GM18907 (cell line): ENCODE measurements at regions not wholly inside any gene's neighbourhood (a gene's known extent, or its start where the extent isn't known, plus 50 kb on each side); places are given as distances from the start of the nearest gene placed in this dataset.
"Not testable (repeated sequence)": the region's sequence is repeated elsewhere in the genome, so short reads cannot be mapped to it uniquely, and the experiment has no call there.

Experiments
- ATAC-seq: cut with Tn5 transposase; IDR thresholded peaks from one replicate; pipeline ENCODE4 v1.9.1; 2021; ENCODE audit warnings: mild to moderate bottlenecking, moderate library complexity; ENCODE audit not compliant: unreplicated experiment

DNA sequence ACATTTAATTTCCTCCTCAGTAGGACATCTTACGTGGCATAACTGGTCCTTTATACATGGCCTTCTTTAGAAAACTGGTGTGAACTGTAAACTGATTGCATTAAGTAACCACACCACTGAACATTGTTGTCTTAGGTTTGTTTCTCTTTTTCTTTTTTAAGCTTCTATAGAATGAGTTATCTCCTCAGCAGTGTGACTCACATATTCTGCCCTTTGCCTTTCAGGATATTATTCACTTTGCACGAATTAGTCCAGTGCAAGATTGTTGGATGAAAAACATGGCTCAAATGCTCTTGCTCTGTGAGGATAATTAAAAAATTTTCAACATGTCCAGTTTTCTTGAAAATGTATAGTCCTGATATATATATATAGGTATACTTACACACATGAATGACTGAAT, 147.6 kb downstream of the KBTBD8 start:
- no peak for ATAC-seq

DNA sequence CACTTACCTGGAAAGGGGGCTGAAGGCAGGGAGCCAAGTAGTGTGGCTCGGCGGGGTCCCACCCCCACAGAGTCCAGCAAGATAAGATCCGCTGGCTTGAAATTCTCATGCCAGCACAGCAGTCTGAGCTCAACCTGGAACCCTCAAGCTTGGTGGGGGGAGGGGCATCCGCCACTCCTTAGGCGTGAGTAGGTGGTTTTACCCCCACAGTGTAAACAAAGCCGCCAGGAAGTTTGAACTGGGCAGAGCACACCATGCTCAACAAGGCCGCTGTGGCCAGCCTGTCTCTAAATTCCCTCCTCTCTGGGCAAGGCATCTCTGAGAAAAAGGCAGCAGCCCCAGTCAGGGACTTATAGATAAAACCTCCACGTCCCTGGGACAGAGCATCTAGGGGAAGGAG, 156.3 kb downstream of the KBTBD8 start:
- no peak for ATAC-seq

DNA sequence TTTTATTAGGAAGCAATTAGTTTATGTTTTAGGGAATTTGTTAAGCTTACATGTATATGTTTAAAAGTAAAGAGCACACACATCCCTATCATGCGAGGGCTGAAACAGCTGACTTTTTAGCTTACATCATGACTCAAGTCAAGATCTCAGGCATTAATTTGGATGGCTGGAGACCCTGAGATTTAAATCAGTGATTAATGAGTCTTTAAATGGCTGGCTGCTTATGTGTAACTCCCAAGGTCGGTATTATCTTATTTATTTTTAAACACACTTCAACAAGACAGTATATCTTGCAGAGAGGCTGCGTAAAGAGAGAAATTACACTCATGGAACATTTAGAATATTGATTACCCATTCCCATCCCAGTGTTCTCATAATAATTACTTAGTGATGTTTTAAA, 169.4 kb downstream of the KBTBD8 start:
- ATAC-seq: no peak

DNA sequence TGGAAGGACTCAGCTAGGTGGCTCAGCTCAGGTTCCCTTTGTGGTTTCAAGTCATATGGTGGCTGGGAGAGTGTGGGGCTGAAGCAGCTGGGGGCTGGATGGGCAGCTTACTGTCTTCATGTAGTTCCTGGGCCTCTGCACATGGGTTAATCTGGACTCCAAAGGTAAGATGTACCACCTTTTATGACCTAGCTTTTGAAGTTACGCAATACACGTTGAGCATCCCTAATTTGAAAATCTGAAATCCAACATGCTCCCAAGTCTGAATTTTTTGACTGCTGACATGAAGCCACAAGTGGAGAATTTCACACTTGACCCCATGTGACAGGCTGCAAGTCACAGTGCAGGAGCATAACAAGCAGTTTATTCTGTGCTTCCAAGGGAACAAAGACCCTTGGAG, 173.7 kb downstream of the KBTBD8 start:
- no peak for ATAC-seq

DNA sequence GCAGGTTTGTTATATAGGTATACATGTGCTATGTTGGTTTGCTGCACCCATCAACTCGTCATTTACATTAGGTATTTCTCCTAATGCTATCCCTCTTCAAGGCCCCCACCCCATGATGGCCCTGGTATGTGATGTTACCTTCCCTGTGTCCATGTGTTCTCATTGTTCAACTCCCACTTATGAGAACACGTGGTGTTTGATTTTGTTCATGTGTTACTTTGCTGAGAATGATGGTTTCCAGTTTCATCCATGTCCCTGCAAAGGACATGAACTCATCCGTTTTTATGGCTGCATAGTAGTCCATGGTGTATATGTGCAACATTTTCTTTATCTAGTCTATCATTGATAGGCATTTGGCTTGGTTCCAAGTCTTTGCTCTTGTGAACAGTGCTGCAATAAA, 175.0 kb downstream of the KBTBD8 start:
- not testable (repeated sequence) for ATAC-seq

DNA sequence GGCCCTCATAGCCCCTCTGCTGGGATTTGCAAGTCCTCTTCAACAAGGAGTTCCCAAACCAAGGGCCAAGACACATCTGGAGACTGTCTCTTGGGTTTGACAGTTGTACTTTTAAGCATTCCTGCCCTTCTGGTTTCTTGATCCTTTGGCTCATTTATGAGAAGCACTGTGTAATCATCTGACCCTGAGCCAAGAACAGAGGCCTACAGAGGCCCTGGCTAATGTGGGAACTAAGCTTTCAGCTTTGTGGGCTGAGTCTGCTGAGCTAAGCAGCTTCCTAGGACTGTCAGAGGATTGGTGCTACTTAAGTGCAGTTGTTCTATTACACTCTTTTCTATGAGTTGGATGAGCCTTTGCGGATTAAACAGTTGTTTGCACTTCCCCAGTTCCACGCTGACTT, 178.3 kb downstream of the KBTBD8 start:
- no peak for ATAC-seq

DNA sequence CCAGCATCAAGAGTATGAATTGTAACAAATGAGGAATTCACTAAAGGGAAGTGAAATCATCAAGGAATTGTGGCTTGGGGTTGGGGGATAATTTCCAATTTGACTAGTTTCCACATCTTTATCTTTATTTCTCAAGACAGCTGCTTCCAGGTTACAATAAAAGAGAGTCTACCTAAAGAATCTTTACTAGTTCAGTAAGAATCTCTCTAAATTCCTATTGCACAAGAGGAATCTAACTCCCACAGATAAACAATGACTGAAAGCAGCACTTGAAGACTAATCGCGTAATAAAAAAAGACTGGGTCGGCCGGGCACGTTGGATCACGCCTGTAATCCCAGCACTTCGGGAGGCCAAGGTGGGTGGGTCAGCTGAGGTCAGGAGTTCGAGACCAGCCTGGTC, 194.4 kb downstream of the KBTBD8 start:
- no peak for ATAC-seq

DNA sequence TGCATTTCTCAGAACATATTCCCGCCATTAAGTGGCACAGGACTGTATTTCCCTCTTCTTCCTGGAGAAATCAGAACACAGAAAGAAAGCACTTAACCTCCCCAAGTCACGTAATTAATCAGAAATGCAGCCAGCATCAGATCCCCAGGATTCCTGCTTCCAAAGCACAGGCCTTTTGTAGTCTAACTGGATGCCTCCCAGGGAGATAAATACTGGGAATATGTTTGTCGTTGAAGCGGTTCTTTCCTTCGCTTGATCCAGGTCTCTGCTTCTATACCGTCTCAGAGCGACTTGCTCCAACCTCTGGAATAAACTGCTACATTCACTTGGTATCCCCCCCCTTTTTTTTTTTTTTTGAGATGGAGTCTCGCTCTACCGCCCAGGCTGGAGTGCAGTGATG, 198.6 kb downstream of the KBTBD8 start:
- no peak for ATAC-seq

DNA sequence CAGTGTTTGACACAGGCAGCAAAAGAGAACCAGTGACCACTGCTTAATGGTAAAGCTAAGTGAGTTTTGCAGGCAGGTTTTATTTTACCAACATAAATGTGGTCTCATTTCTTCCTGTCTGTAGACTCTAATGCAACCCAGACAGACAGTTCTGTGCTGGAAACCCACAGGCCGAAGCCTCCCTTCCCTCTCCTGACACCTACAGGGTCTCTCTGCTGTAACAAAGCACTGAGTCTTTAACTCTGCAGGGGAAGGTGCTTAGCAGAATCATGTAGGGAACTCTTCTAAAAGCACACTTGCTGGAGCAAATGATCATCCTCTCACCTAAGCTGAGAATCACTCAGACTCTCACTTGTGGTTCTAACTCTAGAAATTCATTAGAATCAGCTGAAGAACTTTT, 200.3 kb downstream of the KBTBD8 start:
- no peak for ATAC-seq

DNA sequence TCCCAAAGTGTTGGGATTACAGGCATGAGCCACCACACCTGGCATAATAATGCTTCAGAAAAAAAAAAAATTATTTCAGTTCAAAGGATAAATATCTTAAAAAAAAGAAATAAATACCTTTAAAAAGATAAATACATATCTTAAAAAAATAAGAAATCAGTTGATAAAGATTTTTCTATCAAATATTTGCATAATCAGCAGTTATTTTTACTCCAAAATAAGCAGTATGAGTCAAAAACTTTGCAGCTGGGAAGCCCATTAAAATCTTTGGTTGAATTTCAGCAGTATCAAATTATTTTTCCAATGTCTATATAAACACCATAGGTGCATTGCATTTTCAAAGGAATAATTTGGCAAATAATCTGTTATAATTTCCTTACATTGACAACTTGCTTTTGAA, 202.5 kb downstream of the KBTBD8 start:
- no peak for ATAC-seq

DNA sequence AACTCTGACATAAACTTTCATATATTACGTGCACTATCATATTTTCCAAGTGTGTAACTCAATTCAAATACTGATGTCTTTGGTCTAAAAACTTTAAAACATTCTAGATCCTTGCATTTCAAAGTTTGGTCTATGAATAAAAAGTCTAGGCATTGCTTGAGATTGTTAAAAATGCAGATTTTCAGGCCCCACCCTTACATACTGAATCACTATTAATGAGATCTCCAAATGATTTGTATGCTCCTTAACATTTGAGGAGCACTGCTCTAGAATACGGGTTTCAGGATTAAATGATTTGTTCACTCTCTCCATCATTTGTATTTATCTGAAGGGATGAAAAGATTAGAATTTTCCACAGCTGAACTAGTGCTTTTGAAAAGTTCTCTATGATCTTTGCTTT, 202.9 kb downstream of the KBTBD8 start:
- ATAC-seq: no peak

DNA sequence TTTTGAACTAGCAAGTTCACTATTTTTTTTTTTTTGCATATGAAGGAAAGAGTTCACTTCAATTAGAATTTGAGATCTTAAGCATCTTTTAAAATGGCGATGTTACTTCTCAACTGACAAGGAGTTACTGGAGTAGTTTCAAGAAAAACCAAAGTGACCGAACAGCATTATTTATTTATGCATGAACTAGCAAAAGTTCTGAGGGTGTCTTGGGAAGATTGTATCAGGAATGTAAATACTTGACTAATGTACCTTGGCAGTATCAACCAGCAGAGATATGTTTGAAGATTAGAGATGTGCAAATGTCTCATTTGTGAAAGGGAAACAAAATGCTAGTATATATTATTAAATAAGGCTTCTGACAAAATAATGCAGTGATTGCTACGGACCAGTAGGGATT, 203.9 kb downstream of the KBTBD8 start:
- no peak for ATAC-seq

DNA sequence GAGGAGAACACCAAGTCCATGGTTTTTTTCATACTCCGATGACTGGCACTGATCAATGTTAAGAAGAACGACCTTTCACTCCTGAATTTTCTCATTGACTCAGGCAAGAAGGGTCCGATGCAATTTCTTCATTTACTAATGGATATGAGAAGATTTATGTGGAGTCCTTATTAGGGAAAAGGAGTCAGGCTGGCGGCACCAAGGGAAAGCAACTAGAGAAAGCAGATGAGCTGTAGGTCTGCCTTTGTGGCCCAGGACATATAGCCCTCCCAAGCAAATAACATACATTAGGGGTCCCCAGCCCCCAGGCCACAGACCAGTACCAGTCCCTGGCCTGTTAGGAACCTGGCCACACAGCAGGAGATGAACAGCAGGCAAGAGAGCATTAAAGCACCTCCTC, 206.8 kb downstream of the KBTBD8 start:
- ATAC-seq: no peak

DNA sequence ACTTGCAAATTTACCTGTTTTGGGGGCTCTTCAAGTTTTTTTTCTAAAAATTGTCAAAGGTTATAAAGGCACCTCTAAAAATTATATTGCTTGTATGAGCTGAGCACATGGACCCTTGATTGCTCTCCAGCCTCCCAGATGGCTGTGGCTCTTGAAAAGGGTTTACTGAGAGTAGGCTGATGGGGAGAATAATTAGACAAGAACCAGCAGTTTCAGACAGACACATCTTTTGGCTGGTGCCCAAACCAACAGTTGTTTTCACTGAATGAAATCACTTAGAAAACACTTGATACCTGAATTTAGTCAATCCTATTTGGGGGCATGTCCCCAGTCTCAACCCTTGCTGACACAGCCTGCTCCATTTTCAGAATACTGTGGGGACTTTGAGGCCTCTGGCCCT, 217.6 kb downstream of the KBTBD8 start:
- no peak for ATAC-seq

DNA sequence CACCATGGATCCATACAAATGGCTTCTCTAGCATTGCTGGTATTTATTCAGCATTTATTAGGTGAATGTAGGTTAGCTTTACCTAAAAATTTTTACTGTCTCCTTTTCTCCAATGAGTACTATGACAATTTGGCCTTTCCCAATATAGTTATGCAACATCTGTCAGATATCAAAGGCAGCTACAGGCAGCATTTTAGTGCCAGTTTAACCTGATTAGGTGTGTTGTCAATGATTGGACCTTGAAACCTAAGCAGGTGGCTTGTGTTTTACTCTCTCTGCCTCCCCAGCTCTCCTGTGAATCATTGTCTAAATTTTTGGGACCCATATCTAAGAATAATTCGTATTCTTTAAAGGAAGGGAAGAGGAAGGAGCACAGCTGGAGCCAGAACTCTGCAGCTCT, 228.9 kb downstream of the KBTBD8 start:
- no peak for ATAC-seq

DNA sequence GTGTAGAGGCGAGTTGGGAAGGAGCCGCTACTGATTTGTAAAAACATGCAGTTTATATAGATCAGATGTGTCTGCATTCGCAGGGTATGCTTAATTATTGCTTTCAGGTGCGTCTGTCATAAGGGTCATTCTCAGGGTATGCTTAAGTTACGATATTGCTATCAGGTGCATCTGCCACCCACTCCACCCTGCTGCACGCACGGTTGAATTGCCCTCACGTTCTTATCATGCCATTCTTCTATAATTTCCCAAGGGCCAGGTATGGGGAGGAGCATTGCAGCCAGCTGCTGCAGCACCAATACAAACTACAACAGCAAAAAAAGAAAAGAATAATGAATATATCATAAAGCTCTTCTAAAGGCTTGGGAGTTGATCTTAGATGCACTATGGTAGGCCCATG, 230.0 kb downstream of the KBTBD8 start:
- no peak for ATAC-seq

DNA sequence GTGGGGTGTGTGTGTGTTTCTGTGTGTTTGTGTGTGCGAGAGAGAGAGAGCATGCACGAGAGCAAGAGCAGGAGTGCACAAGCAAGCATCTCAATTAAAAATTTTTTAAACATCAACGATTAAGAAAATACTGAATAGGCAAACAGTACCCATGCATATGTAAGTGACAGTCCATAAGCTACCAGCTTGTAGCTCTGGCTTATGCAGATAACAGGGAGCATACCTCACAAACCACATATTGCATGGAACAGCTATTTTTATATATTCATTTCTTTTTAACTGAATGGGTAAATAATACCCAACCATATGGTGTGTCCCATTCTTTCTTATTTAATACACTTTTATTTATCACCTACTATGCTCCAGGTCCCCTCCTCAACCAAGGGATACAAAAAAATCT, 234.5 kb downstream of the KBTBD8 start:
- ATAC-seq: no peak

DNA sequence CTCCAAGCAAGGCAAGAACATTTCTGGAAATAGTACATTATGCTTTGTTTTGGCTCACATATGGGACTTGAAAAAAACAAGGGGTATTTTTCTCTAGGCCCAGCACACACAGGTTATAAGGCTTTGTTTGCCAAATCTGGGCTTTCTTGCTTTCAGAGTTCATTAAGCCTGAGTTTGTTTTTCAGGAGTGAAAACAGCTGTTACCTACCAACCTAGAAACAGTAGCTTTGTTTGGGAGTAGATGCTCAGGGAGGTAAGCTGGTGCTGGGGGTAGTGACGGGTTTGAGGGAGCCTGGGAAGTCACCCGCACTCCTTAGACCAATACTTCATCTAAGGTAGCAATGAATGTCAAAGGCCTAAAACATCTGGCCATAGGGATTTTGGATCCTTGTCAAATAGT, 241.2 kb downstream of the KBTBD8 start:
- no peak for ATAC-seq

DNA sequence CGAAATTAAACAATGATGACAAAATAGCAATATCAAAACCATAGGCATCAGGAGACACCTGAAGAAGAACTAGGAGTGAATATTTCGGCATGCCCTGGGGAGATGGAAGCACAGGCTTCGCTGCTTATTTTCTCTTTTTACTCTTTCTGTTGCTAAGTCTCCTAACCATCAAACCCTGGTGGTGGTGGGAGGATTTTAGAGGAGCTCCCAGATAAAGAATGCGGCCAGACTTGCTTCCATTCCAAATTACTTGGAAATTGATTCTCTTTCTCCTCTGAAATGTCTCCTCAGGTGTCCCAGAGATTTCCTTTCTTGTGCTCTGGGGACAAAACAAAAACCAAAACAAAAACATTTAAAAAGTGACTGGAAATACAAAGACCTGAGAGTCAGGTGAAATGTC, 243.0 kb downstream of the KBTBD8 start:
- ATAC-seq: no peak

DNA sequence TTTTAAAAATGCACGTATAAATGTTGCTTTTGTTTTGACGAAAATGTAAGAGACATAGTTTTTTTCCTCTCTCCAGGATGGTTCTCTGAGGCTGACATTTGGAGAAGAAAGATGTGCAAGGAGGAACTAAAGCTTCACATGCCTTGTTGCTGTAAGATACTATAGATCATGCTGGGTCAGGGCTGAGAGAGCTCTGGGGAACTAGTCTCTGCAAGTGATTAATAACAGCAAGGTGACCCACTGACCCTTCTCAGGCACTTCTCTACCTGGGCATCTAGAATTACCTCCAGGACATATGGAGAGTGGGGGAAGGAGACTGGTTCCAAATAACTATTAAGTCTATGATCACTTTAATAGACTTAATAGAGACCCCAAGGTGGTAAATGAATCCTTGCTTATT, 246.0 kb downstream of the KBTBD8 start:
- ATAC-seq: no peak

DNA sequence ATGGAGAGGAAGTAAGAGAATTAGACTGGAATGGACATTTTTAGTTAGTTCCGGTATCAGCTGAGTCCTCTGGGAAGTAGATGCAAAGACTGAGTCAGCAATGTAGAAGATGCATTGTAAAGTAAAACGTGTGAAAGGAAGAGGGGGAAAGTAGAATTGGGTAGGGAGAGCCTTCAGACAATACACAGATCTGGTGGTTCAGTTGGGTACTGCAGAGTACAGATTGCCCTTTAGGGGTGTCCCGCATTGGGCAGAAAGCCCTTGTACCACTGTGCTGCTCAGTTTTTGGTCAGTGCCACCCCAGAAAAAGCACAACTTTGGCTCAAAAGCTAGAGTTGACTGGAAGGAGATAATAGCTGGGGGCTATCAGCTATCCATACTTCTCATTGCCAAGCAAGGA, 247.4 kb downstream of the KBTBD8 start:
- ATAC-seq: no peak

DNA sequence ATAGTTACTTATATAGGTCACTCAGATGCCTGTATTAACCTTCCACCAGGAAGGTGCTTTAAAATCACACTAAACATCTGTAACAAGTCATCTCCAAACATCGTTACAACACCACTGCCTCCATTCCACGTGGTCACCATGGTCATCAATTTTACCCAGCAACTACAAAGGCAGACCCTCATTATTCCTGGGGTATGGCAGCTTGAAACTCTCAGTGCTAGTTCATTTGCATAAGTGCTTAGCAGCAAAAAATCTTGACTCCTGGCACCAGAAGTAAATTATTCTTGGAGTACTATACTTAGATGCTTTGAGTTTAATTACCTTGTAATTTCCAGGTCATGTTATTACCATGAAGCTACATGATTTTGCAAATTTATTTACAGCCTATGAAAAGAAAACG, 250.6 kb downstream of the KBTBD8 start:
- no peak for ATAC-seq

DNA sequence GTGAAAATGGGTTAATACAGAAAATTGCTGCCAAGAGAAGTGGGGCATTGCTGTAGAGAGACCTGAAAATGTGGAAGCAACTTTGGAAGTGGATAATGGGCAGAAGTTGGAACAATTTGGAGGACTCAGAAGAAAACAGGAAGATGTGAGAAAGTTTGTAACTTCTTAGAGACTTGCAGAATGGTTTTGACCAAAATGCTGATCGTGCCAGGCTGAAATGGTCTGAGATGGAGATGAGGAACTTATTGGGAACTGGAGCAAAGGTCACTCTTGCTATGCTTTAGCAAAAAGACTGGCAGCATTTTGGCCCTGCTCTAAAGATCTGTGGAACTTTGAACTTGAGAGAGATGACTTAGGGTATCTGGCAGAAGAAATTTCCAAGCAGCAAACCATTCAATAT, 254.8 kb downstream of the KBTBD8 start:
- ATAC-seq: not testable (repeated sequence)

DNA sequence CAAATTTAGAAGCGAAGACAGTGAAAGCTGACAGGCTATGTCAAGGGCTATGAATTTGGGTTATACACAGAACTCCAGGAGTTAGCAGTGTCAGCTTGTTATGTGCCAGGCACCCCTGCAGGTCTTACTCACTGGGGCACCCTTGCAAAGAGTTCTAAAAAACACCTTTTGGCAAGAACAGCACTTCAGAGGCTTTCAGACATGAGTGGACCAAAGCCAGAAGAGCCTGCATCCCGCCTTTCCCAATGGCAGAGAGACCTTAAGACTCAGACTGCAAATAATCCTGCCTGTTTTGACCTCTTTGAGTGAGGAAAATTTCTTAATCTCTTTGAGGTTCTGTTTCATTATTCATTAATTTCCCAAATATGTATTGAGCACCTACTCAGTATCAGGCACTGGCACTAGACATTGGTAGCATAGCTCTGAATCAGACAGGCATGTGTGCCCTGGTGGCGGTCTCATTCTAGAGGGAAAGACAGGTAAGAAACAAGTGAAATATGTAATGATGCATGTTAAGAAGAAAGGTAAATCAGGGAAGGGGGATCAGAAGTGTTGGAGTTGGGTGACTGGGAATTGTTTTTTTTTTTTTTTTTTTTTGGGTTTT, 280.0 kb downstream of the KBTBD8 start:
- no peak for ATAC-seq
